SK-N-SH treated with all-trans-retinoic acid at 6 μM for 48 hours (cell line): ENCODE measurements at regions not wholly inside any gene's neighbourhood (a gene's known extent, or its start where the extent isn't known, plus 50 kb on each side); places are given as distances from the start of the nearest gene placed in this dataset.
"Not testable (repeated sequence)": the region's sequence is repeated elsewhere in the genome, so short reads cannot be mapped to it uniquely, and the experiment has no call there.

Experiments used
- ATAC-seq: fragments of 200-7000 bp; cut with Tn5 transposase; 3 replicates; pipeline ENCODE4 v1.9.1; 2020; ENCODE audit warnings: mild to moderate bottlenecking, moderate library complexity
- ARNTL ChIP-seq: fragments of 450-650 bp; formaldehyde crosslinking; IDR thresholded peaks from 2 replicates; pipeline ENCODE4 v1.5.0; 2020; ENCODE audit warnings: low read depth, mild to moderate bottlenecking, moderate library complexity, borderline replicate concordance
- BACH2 ChIP-seq: fragments of 250-450 bp; sonication (Bioruptor Pico); IDR thresholded peaks from 2 replicates; pipeline ENCODE4 v1.9.0; 2021; ENCODE audit warnings: mild to moderate bottlenecking, borderline replicate concordance
- CSDC2 ChIP-seq: fragments of 250-450 bp; sonication (Bioruptor Pico); IDR thresholded peaks from 2 replicates; pipeline ENCODE4 v1.5.0; 2020; ENCODE audit warnings: mild to moderate bottlenecking, moderate library complexity
- ESRRG ChIP-seq: fragments of 250-450 bp; sonication (Bioruptor Pico); IDR thresholded peaks from 2 replicates; pipeline ENCODE4 v1.6.1; 2021; ENCODE audit warnings: mild to moderate bottlenecking
- GLIS3 ChIP-seq: fragments of 250-450 bp; sonication (Bioruptor Pico); IDR thresholded peaks from 2 replicates; pipeline ENCODE4 v1.5.0; 2020; ENCODE audit warnings: mild to moderate bottlenecking, moderate library complexity
- ISL1 ChIP-seq: fragments of 250-450 bp; sonication (Bioruptor Pico); IDR thresholded peaks from 2 replicates; pipeline ENCODE4 v2.1.2; 2022; ENCODE audit warnings: mild to moderate bottlenecking, moderate library complexity
- OSR1 ChIP-seq: fragments of 250-450 bp; sonication (Bioruptor Pico); IDR thresholded peaks from 2 replicates; pipeline ENCODE4 v1.8.0; 2022; ENCODE audit warnings: moderate library complexity, mild to moderate bottlenecking, inconsistent platforms
- PPARA ChIP-seq: fragments of 250-450 bp; sonication (Bioruptor Pico); IDR thresholded peaks from 2 replicates; pipeline ENCODE4 v1.5.0; 2020; ENCODE audit warnings: mild to moderate bottlenecking, borderline replicate concordance
- RARB ChIP-seq: fragments of 250-450 bp; sonication (Bioruptor Pico); IDR thresholded peaks from 2 replicates; pipeline ENCODE4 v1.8.0; 2021; ENCODE audit warnings: mild to moderate bottlenecking, moderate library complexity
- SNAI2 ChIP-seq: fragments of 250-450 bp; sonication (Bioruptor Pico); IDR thresholded peaks from 2 replicates; pipeline ENCODE4 v1.5.0; 2020; ENCODE audit warnings: mild to moderate bottlenecking, moderate library complexity
- TOX ChIP-seq: fragments of 250-450 bp; sonication (Bioruptor Pico); IDR thresholded peaks from 2 replicates; pipeline ENCODE4 v1.8.0; 2021; ENCODE audit warnings: mild to moderate bottlenecking, moderate library complexity, borderline replicate concordance
- ZFP3 ChIP-seq: fragments of 250-450 bp; sonication (Bioruptor Pico); IDR thresholded peaks from 2 replicates; pipeline ENCODE4 v1.5.0; 2020; ENCODE audit warnings: mild to moderate bottlenecking, moderate library complexity
- ZFP30 ChIP-seq: fragments of 450-650 bp; formaldehyde crosslinking; IDR thresholded peaks from 2 replicates; pipeline ENCODE4 v1.5.0; 2022; ENCODE audit warnings: mild to moderate bottlenecking, moderate library complexity
- ZNF565 ChIP-seq: fragments of 450-650 bp; formaldehyde crosslinking; conservative IDR thresholded peaks from 2 replicates; pipeline ENCODE4 v1.5.0; 2020; ENCODE audit warnings: low read depth, mild to moderate bottlenecking, moderate library complexity
- ZNF70 ChIP-seq: fragments of 450-650 bp; formaldehyde crosslinking; IDR thresholded peaks from 2 replicates; pipeline ENCODE4 v1.5.0; 2020; ENCODE audit warnings: mild to moderate bottlenecking, moderate library complexity
- ZNF8 ChIP-seq: fragments of 450-650 bp; formaldehyde crosslinking; IDR thresholded peaks from 2 replicates; pipeline ENCODE4 v1.5.0; 2020; ENCODE audit warnings: mild to moderate bottlenecking, moderate library complexity
- TF ChIP-seq, protein P1 (sequence below): fragments of 250-450 bp; sonication (Bioruptor Pico); IDR thresholded peaks from 2 replicates; pipeline ENCODE4 v1.8.0; 2021; ENCODE audit warnings: low read depth, mild to moderate bottlenecking, moderate library complexity, borderline replicate concordance
- TF ChIP-seq, protein P2 (sequence below): fragments of 250-450 bp; sonication (Bioruptor Pico); IDR thresholded peaks from 2 replicates; pipeline ENCODE4 v1.5.1; 2020; ENCODE audit warnings: low read depth, mild to moderate bottlenecking, moderate library complexity
- TF ChIP-seq, protein P3 (sequence below): fragments of 250-450 bp; sonication (Bioruptor Pico); IDR thresholded peaks from 2 replicates; pipeline ENCODE4 v1.8.0; 2020; ENCODE audit warnings: mild to moderate bottlenecking, moderate library complexity, borderline replicate concordance
- TF ChIP-seq, protein P4 (sequence below): fragments of 250-450 bp; sonication (Bioruptor Pico); IDR thresholded peaks from 2 replicates; pipeline ENCODE4 v1.5.1; 2021; ENCODE audit warnings: mild to moderate bottlenecking, moderate library complexity

DNA sequence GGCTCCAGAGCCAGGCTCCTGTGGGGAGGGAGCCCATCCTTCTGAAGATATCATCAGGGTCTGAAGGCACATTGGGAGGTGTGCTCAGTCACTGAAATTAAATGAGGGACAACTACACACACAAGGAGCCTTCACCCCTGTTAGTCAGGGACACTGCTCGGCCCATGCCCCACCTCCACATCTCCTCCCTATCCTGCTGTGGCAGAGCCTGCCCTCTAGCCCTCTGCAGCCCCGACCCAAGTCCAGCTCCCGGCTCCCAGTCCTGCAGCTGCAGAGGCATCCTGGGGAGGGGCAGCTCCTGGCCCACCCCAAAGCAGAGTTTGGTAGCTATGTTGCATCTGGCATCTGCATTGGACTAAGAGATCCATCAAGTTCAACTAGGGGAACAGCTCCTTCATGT is 136.3 kb downstream of the ZNF248 start:
- ATAC-seq, result no peak
- TF ChIP-seq TOX (CRISPR knock-in tag) (no peak), ZNF70 (no peak), ARNTL (no peak), BACH2 (CRISPR knock-in tag) (no peak), ZFP3 (CRISPR knock-in tag) (no peak), ISL1 (CRISPR knock-in tag) (no peak)
- TF ChIP-seq, protein P1, sequence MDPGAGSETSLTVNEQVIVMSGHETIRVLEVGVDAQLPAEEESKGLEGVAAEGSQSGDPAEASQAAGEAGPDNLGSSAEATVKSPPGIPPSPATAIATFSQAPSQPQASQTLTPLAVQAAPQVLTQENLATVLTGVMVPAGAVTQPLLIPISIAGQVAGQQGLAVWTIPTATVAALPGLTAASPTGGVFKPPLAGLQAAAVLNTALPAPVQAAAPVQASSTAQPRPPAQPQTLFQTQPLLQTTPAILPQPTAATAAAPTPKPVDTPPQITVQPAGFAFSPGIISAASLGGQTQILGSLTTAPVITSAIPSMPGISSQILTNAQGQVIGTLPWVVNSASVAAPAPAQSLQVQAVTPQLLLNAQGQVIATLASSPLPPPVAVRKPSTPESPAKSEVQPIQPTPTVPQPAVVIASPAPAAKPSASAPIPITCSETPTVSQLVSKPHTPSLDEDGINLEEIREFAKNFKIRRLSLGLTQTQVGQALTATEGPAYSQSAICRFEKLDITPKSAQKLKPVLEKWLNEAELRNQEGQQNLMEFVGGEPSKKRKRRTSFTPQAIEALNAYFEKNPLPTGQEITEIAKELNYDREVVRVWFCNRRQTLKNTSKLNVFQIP (CRISPR knock-in tag), result no peak
- TF ChIP-seq, protein P2, sequence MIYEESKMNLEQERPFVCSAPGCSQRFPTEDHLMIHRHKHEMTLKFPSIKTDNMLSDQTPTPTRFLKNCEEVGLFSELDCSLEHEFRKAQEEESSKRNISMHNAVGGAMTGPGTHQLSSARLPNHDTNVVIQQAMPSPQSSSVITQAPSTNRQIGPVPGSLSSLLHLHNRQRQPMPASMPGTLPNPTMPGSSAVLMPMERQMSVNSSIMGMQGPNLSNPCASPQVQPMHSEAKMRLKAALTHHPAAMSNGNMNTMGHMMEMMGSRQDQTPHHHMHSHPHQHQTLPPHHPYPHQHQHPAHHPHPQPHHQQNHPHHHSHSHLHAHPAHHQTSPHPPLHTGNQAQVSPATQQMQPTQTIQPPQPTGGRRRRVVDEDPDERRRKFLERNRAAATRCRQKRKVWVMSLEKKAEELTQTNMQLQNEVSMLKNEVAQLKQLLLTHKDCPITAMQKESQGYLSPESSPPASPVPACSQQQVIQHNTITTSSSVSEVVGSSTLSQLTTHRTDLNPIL (CRISPR knock-in tag), result no peak
- TF ChIP-seq, all 23 proteins: peak for 0

DNA sequence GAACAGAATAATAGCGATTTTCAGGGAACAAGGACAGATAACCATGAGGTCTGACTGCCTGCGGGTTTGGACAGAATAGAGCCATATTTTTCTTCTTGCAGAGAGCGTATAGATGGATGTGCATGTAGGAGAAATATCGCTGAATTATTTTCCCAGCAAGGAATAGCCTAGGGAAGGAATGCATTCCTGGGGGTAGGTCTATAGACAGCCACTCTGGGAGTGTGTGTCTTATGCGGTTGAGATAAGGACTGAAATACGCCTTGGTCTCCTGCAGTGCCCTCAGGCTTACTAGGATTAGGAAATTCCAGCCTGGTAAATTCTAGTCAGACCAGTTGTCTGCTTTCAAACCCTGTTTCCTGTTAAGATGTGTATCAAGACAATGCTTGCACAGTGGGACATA is 139.3 kb downstream of the ZNF248 start:
- ATAC-seq, result not testable (repeated sequence)

DNA sequence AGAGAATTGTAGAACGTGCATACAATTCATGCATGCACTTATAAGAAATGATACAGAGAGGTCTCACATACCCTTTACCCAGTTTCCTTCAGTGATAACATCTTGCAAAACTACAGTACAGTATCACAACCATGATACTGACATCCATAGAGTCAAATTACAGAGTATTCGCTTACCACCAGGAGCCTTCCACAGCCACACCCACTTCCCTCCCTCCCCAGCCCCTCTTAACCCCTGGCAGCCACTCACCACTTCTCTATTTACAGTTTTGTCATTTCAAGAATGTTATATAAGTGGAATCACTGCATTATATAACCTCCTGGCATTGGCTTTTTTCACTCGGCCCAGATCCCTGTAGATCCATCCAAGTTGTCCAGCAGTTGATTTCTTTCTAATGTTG is 143.8 kb downstream of the ZNF248 start:
- TF ChIP-seq ESRRG (CRISPR knock-in tag) (no peak), OSR1 (CRISPR knock-in tag) (no peak), ZNF8 (CRISPR knock-in tag) (no peak), ISL1 (CRISPR knock-in tag) (no peak), ZFP30 (CRISPR knock-in tag) (no peak), ZNF565 (CRISPR knock-in tag) (no peak), CSDC2 (CRISPR knock-in tag) (no peak), BACH2 (CRISPR knock-in tag) (no peak), GLIS3 (CRISPR knock-in tag) (no peak), ZNF70 (no peak)
- TF ChIP-seq, protein P3, sequence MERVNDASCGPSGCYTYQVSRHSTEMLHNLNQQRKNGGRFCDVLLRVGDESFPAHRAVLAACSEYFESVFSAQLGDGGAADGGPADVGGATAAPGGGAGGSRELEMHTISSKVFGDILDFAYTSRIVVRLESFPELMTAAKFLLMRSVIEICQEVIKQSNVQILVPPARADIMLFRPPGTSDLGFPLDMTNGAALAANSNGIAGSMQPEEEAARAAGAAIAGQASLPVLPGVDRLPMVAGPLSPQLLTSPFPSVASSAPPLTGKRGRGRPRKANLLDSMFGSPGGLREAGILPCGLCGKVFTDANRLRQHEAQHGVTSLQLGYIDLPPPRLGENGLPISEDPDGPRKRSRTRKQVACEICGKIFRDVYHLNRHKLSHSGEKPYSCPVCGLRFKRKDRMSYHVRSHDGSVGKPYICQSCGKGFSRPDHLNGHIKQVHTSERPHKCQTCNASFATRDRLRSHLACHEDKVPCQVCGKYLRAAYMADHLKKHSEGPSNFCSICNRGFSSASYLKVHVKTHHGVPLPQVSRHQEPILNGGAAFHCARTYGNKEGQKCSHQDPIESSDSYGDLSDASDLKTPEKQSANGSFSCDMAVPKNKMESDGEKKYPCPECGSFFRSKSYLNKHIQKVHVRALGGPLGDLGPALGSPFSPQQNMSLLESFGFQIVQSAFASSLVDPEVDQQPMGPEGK (CRISPR knock-in tag), result no peak
- TF ChIP-seq, protein P4, sequence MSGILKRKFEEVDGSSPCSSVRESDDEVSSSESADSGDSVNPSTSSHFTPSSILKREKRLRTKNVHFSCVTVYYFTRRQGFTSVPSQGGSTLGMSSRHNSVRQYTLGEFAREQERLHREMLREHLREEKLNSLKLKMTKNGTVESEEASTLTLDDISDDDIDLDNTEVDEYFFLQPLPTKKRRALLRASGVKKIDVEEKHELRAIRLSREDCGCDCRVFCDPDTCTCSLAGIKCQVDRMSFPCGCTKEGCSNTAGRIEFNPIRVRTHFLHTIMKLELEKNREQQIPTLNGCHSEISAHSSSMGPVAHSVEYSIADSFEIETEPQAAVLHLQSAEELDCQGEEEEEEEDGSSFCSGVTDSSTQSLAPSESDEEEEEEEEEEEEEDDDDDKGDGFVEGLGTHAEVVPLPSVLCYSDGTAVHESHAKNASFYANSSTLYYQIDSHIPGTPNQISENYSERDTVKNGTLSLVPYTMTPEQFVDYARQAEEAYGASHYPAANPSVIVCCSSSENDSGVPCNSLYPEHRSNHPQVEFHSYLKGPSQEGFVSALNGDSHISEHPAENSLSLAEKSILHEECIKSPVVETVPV (CRISPR knock-in tag), result no peak
- ATAC-seq, result no peak

DNA sequence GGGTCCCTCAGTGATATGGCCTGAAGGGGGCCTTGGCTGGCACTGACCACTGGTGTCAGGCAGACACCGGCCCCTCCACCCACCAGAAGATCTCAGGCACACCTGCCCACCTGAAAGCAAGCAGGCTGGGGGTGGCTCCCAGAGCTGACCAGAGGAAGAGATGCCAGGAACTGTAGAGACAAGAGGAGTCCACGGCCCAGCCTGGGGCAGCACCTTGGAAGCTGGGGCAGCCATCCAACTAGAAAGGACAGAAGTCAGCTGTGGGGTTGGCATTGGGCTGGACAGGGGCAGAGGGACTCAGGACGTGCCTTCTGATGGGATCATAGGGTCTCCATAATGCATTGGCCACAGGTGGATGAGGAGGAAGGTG is 144.3 kb downstream of the ZNF248 start:
- TF ChIP-seq OSR1 (CRISPR knock-in tag), result no peak
- no peak for TF ChIP-seq SNAI2 (CRISPR knock-in tag)
- no peak for TF ChIP-seq GLIS3 (CRISPR knock-in tag)
- TF ChIP-seq ESRRG (CRISPR knock-in tag), result no peak
- TF ChIP-seq, protein P4 (CRISPR knock-in tag), result no peak
- no peak for TF ChIP-seq ZFP30 (CRISPR knock-in tag)
- no peak for TF ChIP-seq ISL1 (CRISPR knock-in tag)
- no peak for TF ChIP-seq ZFP3 (CRISPR knock-in tag)
- TF ChIP-seq ARNTL, result no peak
- TF ChIP-seq TOX (CRISPR knock-in tag), result no peak
- TF ChIP-seq RARB (CRISPR knock-in tag), result no peak
- TF ChIP-seq PPARA (CRISPR knock-in tag), result no peak
- TF ChIP-seq, protein P2 (CRISPR knock-in tag), result no peak
- no peak for TF ChIP-seq ZNF70
- no peak for TF ChIP-seq ZNF565 (CRISPR knock-in tag)
- ATAC-seq, result no peak
